ENCODE measurements at regions not wholly inside any gene's neighbourhood (a gene's known extent, or its start where the extent isn't known, plus 50 kb on each side); places are given as distances from the start of the nearest gene placed in this dataset.

DNA sequence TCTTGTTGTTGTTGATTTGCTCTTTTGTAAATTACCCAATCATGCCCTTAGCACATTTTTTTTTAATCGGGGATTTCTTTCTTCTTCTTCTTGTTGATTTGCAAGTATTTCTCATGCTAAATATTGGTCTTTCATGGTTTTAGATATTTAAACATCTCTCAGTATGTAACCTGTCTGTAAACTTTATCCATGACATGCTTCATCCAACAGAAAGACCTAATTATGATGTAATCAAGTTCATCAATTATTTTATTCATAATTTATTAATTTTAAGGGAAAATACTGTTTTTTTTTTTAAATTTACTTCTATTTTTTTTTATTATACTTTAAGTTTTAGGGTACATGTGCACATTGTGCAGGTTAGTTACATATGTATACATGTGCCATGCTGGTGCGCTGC lies 69.8 kb downstream of the TNFSF18 start:
- DNase-seq (ENCODE audit: low read depth in 2 of 2) = no peak
